BLaER1 treated with 17β-estradiol and CSF1 and Interleukin-3, amounts not matched to agents 10 nM and 100 nM (cell line): ENCODE measurements at regions not wholly inside any gene's neighbourhood (a gene's known extent, or its start where the extent isn't known, plus 50 kb on each side); places are given as distances from the start of the nearest gene placed in this dataset.

Experiments used
- H3K27ac ChIP-seq, 11 experiments: shearing (Covaris generic); formaldehyde crosslinking; 2 replicates each; pipeline ENCODE4 v1.8.1; 2022
- H3K27me3 ChIP-seq, 11 experiments: shearing (Covaris generic); formaldehyde crosslinking; 2 replicates each; pipeline ENCODE4 v1.8.1; 2022
- H3K36me3 ChIP-seq, 11 experiments: shearing (Covaris generic); formaldehyde crosslinking; 2 replicates each; pipeline ENCODE4 v1.8.1; 2022
- H3K4me1 ChIP-seq, 10 experiments: shearing (Covaris generic); formaldehyde crosslinking; 2 replicates each; pipeline ENCODE4 v1.8.1; 2022
- H3K4me2 ChIP-seq, 11 experiments: shearing (Covaris generic); formaldehyde crosslinking; 2 replicates each; pipeline ENCODE4 v1.8.1; 2022
- H3K4me3 ChIP-seq, 10 experiments: shearing (Covaris generic); formaldehyde crosslinking; 2 replicates each; pipeline ENCODE4 v1.8.1; 2022
- H3K9ac ChIP-seq, 11 experiments: shearing (Covaris generic); formaldehyde crosslinking; 2 replicates each; pipeline ENCODE4 v1.8.1; 2022
- H3K9me3 ChIP-seq, 11 experiments: shearing (Covaris generic); formaldehyde crosslinking; replicated peaks in 1 of 11; 2 replicates each; pipeline ENCODE4 v1.8.1; 2022
- H4K20me1 ChIP-seq, 11 experiments: shearing (Covaris generic); formaldehyde crosslinking; 2 replicates each; pipeline ENCODE4 v1.8.1; 2022
- Cebpa-rat ChIP-seq, 11 experiments: shearing (Covaris generic); IDR thresholded peaks; 2 replicates each; pipeline ENCODE4 v1.8.1; 2022

GRCh38 chr18:76691800-76692199 lies 130.6 kb upstream of the ZNF236 start:
- peaks cover 0 to 5% (median 0%) of the 10 kb centered on the region in 10 experiments; a peak in 5 of 20 replicates for H3K4me1 ChIP-seq
- H3K4me2 ChIP-seq, result no peak overlapping the region
- H3K27me3 ChIP-seq, result no peaks in the 10 kb centered on the region

GRCh38 chr18:76689646-76690264 lies 132.6 kb upstream of the ZNF236 start:
- Histone ChIP-seq H3K4me2 (no peak overlapping the region), H3K9me3 (no peaks in the 10 kb centered on the region), H3K4me1 (peaks cover 0 to 11% (median 0%) of the 10 kb centered on the region in 10 experiments; a peak in 5 of 20 replicates), H4K20me1 (no peaks in the 10 kb centered on the region), H3K27me3 (no peaks in the 10 kb centered on the region), H3K27ac (no peak overlapping the region), H3K4me3 (no peak overlapping the region), H3K9ac (no peak overlapping the region), H3K36me3 (no peaks in the 10 kb centered on the region)
- TF ChIP-seq Cebpa-rat (IDR thresholded peaks at IDR 0.05), result no peak

More at GRCh38 chr18:76691800-76692199, 130.6 kb upstream of the ZNF236 start:
- no peak overlapping the region for H3K27ac ChIP-seq
- no peaks in the 10 kb centered on the region for H3K9me3 ChIP-seq
- H3K36me3 ChIP-seq, result no peaks in the 10 kb centered on the region
- H3K9ac ChIP-seq, result no peak overlapping the region
- H4K20me1 ChIP-seq, result no peaks in the 10 kb centered on the region
- H3K4me3 ChIP-seq, result no peak overlapping the region
- TF ChIP-seq Cebpa-rat (IDR thresholded peaks at IDR 0.05), result no peak

- H3K9ac ChIP-seq, result no peak overlapping the region
- no peaks in the 10 kb centered on the region for H3K27me3 ChIP-seq
- peaks cover 0 to 11% (median 0%) of the 10 kb centered on the region in 10 experiments; a peak in 5 of 20 replicates for H3K4me1 ChIP-seq
- no peaks in the 10 kb centered on the region for H3K36me3 ChIP-seq
- H4K20me1 ChIP-seq, result no peaks in the 10 kb centered on the region
- no peaks in the 10 kb centered on the region for H3K9me3 ChIP-seq
- TF ChIP-seq Cebpa-rat (IDR thresholded peaks at IDR 0.05), result no peak
- H3K4me3 ChIP-seq, result no peak overlapping the region
- no peak overlapping the region for H3K27ac ChIP-seq
- H3K4me2 ChIP-seq, result no peak overlapping the region
These were observed 133.5 kb upstream of the ZNF236 start for GRCh38 chr18:76688724-76689472.

DNA sequence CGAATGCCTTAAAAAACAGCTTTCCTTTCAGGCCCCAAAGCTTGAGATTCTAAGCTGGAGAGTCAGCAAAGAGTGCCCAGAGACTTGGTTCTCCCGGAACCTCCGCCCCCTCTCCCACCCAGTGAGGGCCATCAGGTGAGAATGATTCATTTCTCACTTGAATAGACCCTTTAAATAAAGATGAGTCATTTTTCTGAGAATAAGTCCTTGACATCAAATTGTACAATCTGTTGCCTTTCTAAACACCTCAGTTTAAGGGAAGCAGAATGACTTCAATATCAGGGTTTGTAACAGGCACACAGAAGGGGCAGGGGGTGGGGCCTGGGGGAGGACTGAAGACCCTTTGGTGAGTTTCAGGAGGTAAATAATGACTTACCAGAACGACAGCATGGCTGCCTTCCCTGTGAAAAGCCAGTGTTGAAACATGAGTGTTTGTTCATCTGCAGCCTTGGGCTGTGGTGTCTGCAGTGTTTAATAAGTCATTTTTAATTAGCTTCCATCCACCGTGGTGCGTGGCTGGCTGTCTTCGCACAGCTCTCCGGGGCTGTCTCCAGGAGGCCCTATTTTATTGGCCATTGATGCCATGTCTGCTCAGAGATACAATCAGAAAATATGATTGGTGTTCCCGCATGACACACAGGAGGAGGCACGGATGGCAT lies 134.9 kb upstream of the ZNF236 start:
- no peak overlapping the region for H3K9ac ChIP-seq
- no peaks in the 10 kb centered on the region for H3K27me3 ChIP-seq
- H3K9me3 ChIP-seq, result no peaks in the 10 kb centered on the region
- no peak overlapping the region for H3K4me3 ChIP-seq
- no peaks in the 10 kb centered on the region for H4K20me1 ChIP-seq
- no peaks in the 10 kb centered on the region for H3K36me3 ChIP-seq
- H3K4me1 ChIP-seq, result peaks cover 0 to 11% (median 0%) of the 10 kb centered on the region in 10 experiments; a peak in 5 of 20 replicates
- H3K27ac ChIP-seq, result no peak overlapping the region
- no peak for TF ChIP-seq Cebpa-rat (IDR thresholded peaks at IDR 0.05)
- 0 out of 22 replicates have a peak overlapping the region, but pooled peaks of 2 of the 11 experiments have one; percentile 0 to 28 for H3K4me2 ChIP-seq

DNA sequence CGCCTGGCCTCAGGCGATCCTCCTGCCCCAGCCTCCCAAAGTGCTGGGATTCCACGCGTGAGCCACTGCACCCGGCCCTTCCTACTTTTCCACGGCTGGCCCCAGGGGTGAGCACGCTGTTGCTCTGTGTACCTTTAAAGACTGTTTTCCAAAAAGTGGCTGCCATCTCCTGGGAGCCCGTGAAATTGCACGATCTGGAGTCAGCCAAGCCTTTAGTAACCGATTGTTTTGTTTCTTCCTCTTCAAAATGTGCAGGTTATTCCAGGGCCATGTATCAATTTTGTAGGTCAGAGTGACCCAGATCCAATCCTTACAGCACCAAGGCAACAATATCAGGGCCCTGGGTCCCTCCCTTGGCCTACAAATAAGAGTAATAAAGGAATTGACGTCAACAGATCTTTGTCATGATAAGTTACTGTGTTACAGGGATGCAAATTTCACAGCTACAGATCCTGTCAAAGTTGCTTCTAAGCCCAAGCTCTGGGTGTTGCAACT lies 135.6 kb upstream of the ZNF236 start:
- H3K27me3 ChIP-seq, result no peaks in the 10 kb centered on the region
- H3K9ac ChIP-seq, result no peak overlapping the region
- H3K9me3 ChIP-seq, result no peaks in the 10 kb centered on the region
- H3K4me2 ChIP-seq, result peak overlapping the region in 2 of 11 experiments; percentile 0 to 28; a peak in 1 of 22 replicates
- no peak overlapping the region for H3K27ac ChIP-seq
- TF ChIP-seq Cebpa-rat (IDR thresholded peaks at IDR 0.05), result no peak
- H4K20me1 ChIP-seq, result no peaks in the 10 kb centered on the region
- no peaks in the 10 kb centered on the region for H3K36me3 ChIP-seq
- no peak overlapping the region for H3K4me3 ChIP-seq
- peaks cover 0 to 11% (median 0%) of the 10 kb centered on the region in 10 experiments; a peak in 5 of 20 replicates for H3K4me1 ChIP-seq

DNA sequence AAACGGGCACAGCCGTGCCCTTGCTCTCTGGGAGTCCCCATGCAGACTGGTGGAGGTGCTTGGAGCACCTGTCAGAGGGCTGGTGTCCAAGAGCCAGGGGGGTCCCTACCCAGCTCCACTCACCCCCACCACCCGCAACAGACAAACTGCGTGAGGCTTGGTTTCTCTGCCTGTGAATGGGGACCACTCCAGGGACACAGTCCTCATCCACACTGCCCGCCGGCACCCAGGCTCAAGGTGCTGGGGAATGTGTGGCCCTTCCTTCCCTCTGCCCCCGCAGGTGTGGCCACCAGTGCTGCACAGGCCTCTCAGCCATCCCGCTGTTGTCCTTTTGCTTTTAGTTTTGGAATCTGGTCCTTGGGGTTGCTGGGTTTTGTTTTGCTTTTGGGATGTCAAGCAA lies 136.5 kb upstream of the ZNF236 start:
- Histone ChIP-seq H3K4me3 (no peak overlapping the region), H3K27ac (no peak overlapping the region), H3K9me3 (no peaks in the 10 kb centered on the region), H3K4me2 (no peak overlapping the region), H3K9ac (no peak overlapping the region), H3K27me3 (no peaks in the 10 kb centered on the region), H3K36me3 (no peaks in the 10 kb centered on the region), H4K20me1 (no peaks in the 10 kb centered on the region), H3K4me1 (peaks cover 0 to 11% (median 0%) of the 10 kb centered on the region in 10 experiments; a peak in 5 of 20 replicates)
- no peak for TF ChIP-seq Cebpa-rat (IDR thresholded peaks at IDR 0.05)

- no peaks in the 10 kb centered on the region for H3K27me3 ChIP-seq
- peaks cover 0 to 11% (median 0%) of the 10 kb centered on the region in 10 experiments; a peak in 5 of 20 replicates for H3K4me1 ChIP-seq
- H3K27ac ChIP-seq, result no peak overlapping the region
- no peak overlapping the region for H3K9ac ChIP-seq
- no peak overlapping the region for H3K4me2 ChIP-seq
- H3K36me3 ChIP-seq, result no peaks in the 10 kb centered on the region
- no peak overlapping the region for H3K4me3 ChIP-seq
- TF ChIP-seq Cebpa-rat (IDR thresholded peaks at IDR 0.05), result no peak
- H3K9me3 ChIP-seq, result no peaks in the 10 kb centered on the region
- H4K20me1 ChIP-seq, result no peaks in the 10 kb centered on the region
These were observed 137.0 kb upstream of the ZNF236 start for GRCh38 chr18:76685402-76685801.

DNA sequence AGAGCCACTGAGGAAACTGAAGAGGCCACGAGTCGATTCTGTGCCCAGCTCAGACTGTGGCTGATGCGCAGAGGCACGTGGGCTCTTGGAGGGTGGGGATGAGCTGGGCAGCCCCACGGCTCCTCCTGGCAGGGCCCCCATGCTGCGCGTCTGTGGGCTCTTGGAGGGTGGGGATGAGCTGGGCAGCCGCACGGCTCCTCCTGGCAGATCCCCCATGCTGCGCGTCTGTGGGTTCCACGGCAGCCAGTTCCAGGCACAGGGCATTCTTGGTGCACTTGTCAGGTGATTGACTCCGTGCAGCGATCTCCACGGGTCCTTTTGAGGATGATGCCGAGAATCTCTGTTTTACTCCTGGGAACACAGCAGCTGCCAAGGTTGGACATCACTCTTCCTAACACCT lies 138.1 kb upstream of the ZNF236 start:
- Histone ChIP-seq H3K4me3 (no peak overlapping the region), H3K27me3 (no peaks in the 10 kb centered on the region), H4K20me1 (no peaks in the 10 kb centered on the region), H3K4me2 (no peak overlapping the region), H3K4me1 (peaks cover 0 to 11% (median 0%) of the 10 kb centered on the region in 10 experiments; a peak in 5 of 20 replicates), H3K9ac (no peak overlapping the region), H3K36me3 (no peaks in the 10 kb centered on the region), H3K27ac (no peak overlapping the region), H3K9me3 (no peaks in the 10 kb centered on the region)
- no peak for TF ChIP-seq Cebpa-rat (IDR thresholded peaks at IDR 0.05)

DNA sequence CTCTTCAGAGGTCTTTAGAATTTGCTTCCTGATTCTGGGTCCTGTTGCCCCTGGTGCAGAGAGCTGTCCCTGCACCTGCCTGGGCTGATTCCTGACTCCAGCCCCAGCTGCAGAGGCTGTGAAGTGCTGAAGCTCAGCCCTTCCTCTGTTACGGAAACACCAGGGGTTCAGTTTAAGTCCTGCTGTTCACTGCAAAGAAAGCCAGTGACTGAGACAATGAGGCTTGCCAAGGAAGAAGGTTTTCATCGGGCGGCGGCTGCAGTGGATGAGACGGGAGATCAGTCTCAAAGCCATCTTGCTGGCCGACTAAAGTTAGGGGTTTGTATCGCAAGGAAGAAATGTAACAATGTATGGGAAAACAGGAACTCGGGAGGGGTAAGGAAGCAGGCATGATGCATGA lies 142.4 kb upstream of the ZNF236 start:
- H3K4me2 ChIP-seq, result no peak overlapping the region
- H3K27me3 ChIP-seq, result no peaks in the 10 kb centered on the region
- H3K4me3 ChIP-seq, result no peak overlapping the region
- H3K4me1 ChIP-seq, result no peaks in the 10 kb centered on the region
- H3K36me3 ChIP-seq, result no peaks in the 10 kb centered on the region
- no peaks in the 10 kb centered on the region for H3K9me3 ChIP-seq
- no peak overlapping the region for H3K9ac ChIP-seq
- no peaks in the 10 kb centered on the region for H4K20me1 ChIP-seq
- H3K27ac ChIP-seq, result no peak overlapping the region
- TF ChIP-seq Cebpa-rat (IDR thresholded peaks at IDR 0.05), result no peak
